HEK293T (cell line): ENCODE measurements at regions not wholly inside any gene's neighbourhood (a gene's known extent, or its start where the extent isn't known, plus 50 kb on each side); places are given as distances from the start of the nearest gene placed in this dataset.

ENCODE experiments used
- ARNT ChIP-seq: fragments of 450-650 bp; IDR thresholded peaks from 2 replicates; pipeline ENCODE4 v1.6.1; 2017; ENCODE audit warnings: mild to moderate bottlenecking
- CTBP1 ChIP-seq: fragments of 450-650 bp; IDR thresholded peaks from 2 replicates; pipeline ENCODE4 v1.6.1; 2016; ENCODE audit warnings: borderline replicate concordance
- FOXK2 ChIP-seq: fragments of 450-650 bp; IDR thresholded peaks from 2 replicates; pipeline ENCODE4 v1.6.1; 2016; ENCODE audit warnings: mild to moderate bottlenecking
- FOXM1 ChIP-seq: fragments of 450-650 bp; IDR thresholded peaks from 2 replicates; pipeline ENCODE4 v1.6.1; 2017; ENCODE audit warnings: mild to moderate bottlenecking, borderline replicate concordance
- SP1 ChIP-seq: fragments of 450-650 bp; IDR thresholded peaks from 2 replicates; pipeline ENCODE4 v1.6.1; 2017
- SUZ12 ChIP-seq: fragments of 450-650 bp; IDR thresholded peaks from 2 replicates; pipeline ENCODE4 v1.6.1; 2016; ENCODE audit warnings: mild to moderate bottlenecking
- TARDBP ChIP-seq: fragments of 450-650 bp; IDR thresholded peaks from 2 replicates; pipeline ENCODE4 v1.6.1; 2016

- TF ChIP-seq FOXK2 (no peak), CTBP1 (no peak), SP1 (no peak), FOXM1 (no peak), SUZ12 (no peak), ARNT (no peak), TARDBP (no peak)
Measured at GRCh38 chrX:16063141-16063540, 60.2 kb upstream of the GRPR start.
